ENCODE measurements at regions not wholly inside any gene's neighbourhood (a gene's known extent, or its start where the extent isn't known, plus 50 kb on each side); places are given as distances from the start of the nearest gene placed in this dataset.

GRCh38 chr2:15771124-15771523, 169.2 kb upstream of the MYCN start:
- no peak overlapping the region for H3K27ac ChIP-seq (ENCODE audit: extremely low read depth, low read depth, low read length)
- ChIA-PET POLR2A (interaction anchor here (0.6 kb wide), 1 partner anchor 199 kb away, joined by 6 read pairs; no protein-coding TSS in a partner anchor), CTCF (interaction anchor here (0.5 kb wide), 1 partner anchor 193 kb away, joined by 3 read pairs; no protein-coding TSS in a partner anchor)
- no peaks in the 10 kb centered on the region for H3K4me1 ChIP-seq (ENCODE audit: control insufficient read depth, insufficient read depth, low read length)
- H3K9me3 ChIP-seq (ENCODE audit: control insufficient read depth, insufficient read depth, low read depth, low read length), result no peaks in the 10 kb centered on the region
- TF ChIP-seq ZNF843 (tag by site-specific recombination; IDR thresholded peaks at IDR 0.05) (no peak), ZNF433 (tag by site-specific recombination; IDR thresholded peaks at IDR 0.05; ENCODE audit: low read depth) (no peak), ZNF624 (tag by site-specific recombination; IDR thresholded peaks at IDR 0.05) (no peak), PATZ1 (tag by site-specific recombination; IDR thresholded peaks at IDR 0.05) (no peak), PRDM1 (tag by site-specific recombination; IDR thresholded peaks at IDR 0.05) (no peak), ZFP69B (tag by site-specific recombination; IDR thresholded peaks at IDR 0.05) (no peak), ZBTB7A (tag by site-specific recombination; IDR thresholded peaks at IDR 0.05; ENCODE audit: low read depth) (no peak), ZNF114 (tag by site-specific recombination; IDR thresholded peaks at IDR 0.05) (no peak), PBX3 (CRISPR knock-in tag; IDR thresholded peaks at IDR 0.05) (no peak), ZNF76 (tag by site-specific recombination; IDR thresholded peaks at IDR 0.05; ENCODE audit: borderline replicate concordance, low read depth) (no peak)
- no peak overlapping the region for H3K4me3 ChIP-seq (ENCODE audit: low read depth, low read length)
- no peaks in the 10 kb centered on the region for H3K36me3 ChIP-seq (ENCODE audit: control insufficient read depth in 2 of 2, insufficient read depth in 1 of 2, low read length in 2 of 2)

GRCh38 chr2:15772086-15772595, 168.2 kb upstream of the MYCN start:
- Histone ChIP-seq H3K9me3 (ENCODE audit: control insufficient read depth, insufficient read depth, low read depth, low read length) (no peaks in the 10 kb centered on the region), H3K27ac (ENCODE audit: extremely low read depth, low read depth, low read length) (no peak overlapping the region), H3K4me1 (ENCODE audit: control insufficient read depth, insufficient read depth, low read length) (no peaks in the 10 kb centered on the region), H3K36me3 (ENCODE audit: control insufficient read depth in 2 of 2, insufficient read depth in 1 of 2, low read length in 2 of 2) (no peaks in the 10 kb centered on the region), H3K4me3 (ENCODE audit: low read depth, low read length) (no peak overlapping the region)
- CTCF ChIA-PET, result interaction anchor here (0.6 kb wide), 1 partner anchor 26 kb away, joined by 3 read pairs; no protein-coding TSS in a partner anchor
- POLR2A ChIA-PET, result no interaction called here
- TF ChIP-seq ZNF830 (tag by site-specific recombination; IDR thresholded peaks at IDR 0.05; ENCODE audit: low read depth) (no peak), ZNF645 (tag by site-specific recombination; IDR thresholded peaks at IDR 0.05) (no peak), TSHZ1 (tag by site-specific recombination; IDR thresholded peaks at IDR 0.05; ENCODE audit: borderline replicate concordance) (no peak), BCL6B (tag by site-specific recombination; IDR thresholded peaks at IDR 0.05) (no peak), ZNF341 (tag by site-specific recombination; IDR thresholded peaks at IDR 0.05; ENCODE audit: low read depth) (no peak), KLF9 (tag by site-specific recombination; IDR thresholded peaks at IDR 0.05; ENCODE audit: low read depth) (no peak), ZNF202 (tag by site-specific recombination; IDR thresholded peaks at IDR 0.05; ENCODE audit: borderline replicate concordance) (no peak), ZNF704 (tag by site-specific recombination; IDR thresholded peaks at IDR 0.05) (no peak), ZBTB20 (tag by site-specific recombination; IDR thresholded peaks at IDR 0.05) (no peak), PRDM4 (tag by site-specific recombination; IDR thresholded peaks at IDR 0.05) (no peak), ZNF664 (tag by site-specific recombination; IDR thresholded peaks at IDR 0.05) (no peak)
